Neutrophil (primary cell): ENCODE measurements at regions not wholly inside any gene's neighbourhood (a gene's known extent, or its start where the extent isn't known, plus 50 kb on each side); places are given as distances from the start of the nearest gene placed in this dataset.

Experiments
- H3K27ac ChIP-seq: fragments of 200-600 bp; sonication (generic); 2 replicates; pipeline ENCODE4 v1.5.1; 2016; ENCODE audit warnings: mild to moderate bottlenecking, moderate library complexity
- H3K27me3 ChIP-seq: fragments of 200-600 bp; sonication (generic); 2 replicates; pipeline ENCODE4 v1.6.0; 2016; ENCODE audit warnings: mild to moderate bottlenecking
- H3K36me3 ChIP-seq: fragments of 200-600 bp; sonication (generic); 2 replicates; pipeline ENCODE4 v1.5.1; 2017
- H3K4me1 ChIP-seq, 2 experiments: fragments of 200-600 bp in 1 of 2; sonication (generic) in 1 of 2; 1 replicate in 1 of 2; 2 replicates in 1 of 2; pipeline versions ENCODE4 v1.5.1 to v1.6.1; 2013 to 2016; ENCODE audit warnings: low read depth in 1 of 2, low read length in 1 of 2, mild to moderate bottlenecking in 1 of 2, moderate library complexity in 1 of 2; ENCODE audit not compliant: control insufficient read depth in 1 of 2, insufficient read depth in 1 of 2
- H3K4me3 ChIP-seq, 2 experiments: fragments of 200-600 bp in 1 of 2; sonication (generic) in 1 of 2; 1 replicate in 1 of 2; 2 replicates in 1 of 2; pipeline ENCODE4 v1.5.1; 2013 to 2016; ENCODE audit warnings: low read depth in 1 of 2, low read length in 1 of 2, mild to moderate bottlenecking in 1 of 2, moderate library complexity in 1 of 2
- H3K9me3 ChIP-seq: fragments of 200-600 bp; sonication (generic); 2 replicates; pipeline ENCODE4 v1.5.1; 2016
- TF ChIP-seq, protein P1 (sequence below): fragments of 200-600 bp; sonication (generic); IDR thresholded peaks from 2 replicates; pipeline ENCODE4 v1.5.1; 2016; ENCODE audit warnings: antibody characterized with exemption

DNA sequence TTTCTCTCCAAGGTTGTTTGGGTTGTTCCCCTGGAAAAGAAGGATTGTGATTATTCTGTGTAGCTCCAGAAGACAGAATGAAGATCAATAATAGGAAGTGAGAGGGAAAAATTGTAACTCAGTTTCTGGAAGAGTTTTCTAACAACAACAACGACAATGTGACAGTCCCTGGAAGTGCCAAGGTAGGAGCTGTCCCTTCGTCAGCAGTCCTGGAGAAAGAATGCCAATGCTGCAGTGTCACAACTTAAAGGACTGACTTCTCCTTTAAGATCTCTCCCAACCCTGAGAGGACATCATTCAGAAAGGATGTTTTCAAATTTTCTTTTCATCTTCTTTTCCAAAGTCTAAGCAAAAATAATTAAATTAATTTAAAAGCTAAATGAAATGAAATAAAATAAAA is 136.4 kb upstream of the GAP43 start:
- Histone ChIP-seq H3K9me3 (no peaks in the 10 kb centered on the region), H3K27ac (no peak overlapping the region), H3K36me3 (no peaks in the 10 kb centered on the region), H3K4me3 (no peak overlapping the region), H3K27me3 (no peaks in the 10 kb centered on the region), H3K4me1 (no peaks in the 10 kb centered on the region)
- TF ChIP-seq, protein P1, sequence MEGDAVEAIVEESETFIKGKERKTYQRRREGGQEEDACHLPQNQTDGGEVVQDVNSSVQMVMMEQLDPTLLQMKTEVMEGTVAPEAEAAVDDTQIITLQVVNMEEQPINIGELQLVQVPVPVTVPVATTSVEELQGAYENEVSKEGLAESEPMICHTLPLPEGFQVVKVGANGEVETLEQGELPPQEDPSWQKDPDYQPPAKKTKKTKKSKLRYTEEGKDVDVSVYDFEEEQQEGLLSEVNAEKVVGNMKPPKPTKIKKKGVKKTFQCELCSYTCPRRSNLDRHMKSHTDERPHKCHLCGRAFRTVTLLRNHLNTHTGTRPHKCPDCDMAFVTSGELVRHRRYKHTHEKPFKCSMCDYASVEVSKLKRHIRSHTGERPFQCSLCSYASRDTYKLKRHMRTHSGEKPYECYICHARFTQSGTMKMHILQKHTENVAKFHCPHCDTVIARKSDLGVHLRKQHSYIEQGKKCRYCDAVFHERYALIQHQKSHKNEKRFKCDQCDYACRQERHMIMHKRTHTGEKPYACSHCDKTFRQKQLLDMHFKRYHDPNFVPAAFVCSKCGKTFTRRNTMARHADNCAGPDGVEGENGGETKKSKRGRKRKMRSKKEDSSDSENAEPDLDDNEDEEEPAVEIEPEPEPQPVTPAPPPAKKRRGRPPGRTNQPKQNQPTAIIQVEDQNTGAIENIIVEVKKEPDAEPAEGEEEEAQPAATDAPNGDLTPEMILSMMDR: no peak

DNA sequence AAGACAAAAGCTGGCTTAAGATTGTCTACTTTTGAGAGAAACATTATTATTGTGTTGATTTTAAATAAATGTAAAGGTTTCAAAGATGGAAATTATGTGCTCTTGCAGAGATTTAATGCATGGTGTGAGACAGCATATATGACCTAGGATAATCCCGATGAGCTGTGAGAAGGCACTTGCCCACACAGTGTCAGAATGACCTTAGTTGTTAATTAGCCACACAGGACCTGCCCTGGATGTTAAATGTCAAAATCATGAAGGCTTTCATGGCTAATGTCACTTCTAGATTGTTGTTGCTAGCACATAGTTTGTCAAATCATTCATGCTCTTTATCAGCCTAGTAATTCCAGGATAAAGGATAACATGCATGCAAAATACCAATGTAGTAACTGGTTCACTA is 135.3 kb upstream of the GAP43 start:
- no peaks in the 10 kb centered on the region for H3K4me1 ChIP-seq
- H3K27me3 ChIP-seq: no peaks in the 10 kb centered on the region
- H3K27ac ChIP-seq: no peak overlapping the region
- TF ChIP-seq, protein P1: no peak
- no peak overlapping the region for H3K4me3 ChIP-seq
- H3K9me3 ChIP-seq: no peaks in the 10 kb centered on the region
- no peaks in the 10 kb centered on the region for H3K36me3 ChIP-seq

DNA sequence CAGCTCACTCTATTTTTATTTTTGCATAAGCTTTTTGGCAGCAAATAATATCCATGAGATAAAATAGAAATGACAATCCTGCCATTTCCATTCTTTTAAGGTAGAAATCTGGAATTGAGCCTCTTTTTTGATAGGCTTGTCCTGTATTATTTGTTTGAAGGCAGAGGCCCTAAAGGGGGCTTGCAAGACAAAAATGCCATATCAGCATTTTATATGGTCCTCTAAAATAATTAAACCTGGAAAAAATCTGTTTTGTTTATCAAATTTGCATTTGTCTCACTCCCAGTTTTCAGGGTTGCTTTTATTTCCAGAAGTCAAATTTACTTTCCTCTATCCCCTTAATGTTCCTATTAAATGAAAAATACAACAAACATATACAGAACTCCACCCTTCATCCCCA is 134.9 kb upstream of the GAP43 start:
- TF ChIP-seq, protein P1: no peak
- H3K4me3 ChIP-seq: no peak overlapping the region
- H3K36me3 ChIP-seq: no peaks in the 10 kb centered on the region
- H3K27me3 ChIP-seq: no peaks in the 10 kb centered on the region
- no peak overlapping the region for H3K27ac ChIP-seq
- no peaks in the 10 kb centered on the region for H3K9me3 ChIP-seq
- no peaks in the 10 kb centered on the region for H3K4me1 ChIP-seq

DNA sequence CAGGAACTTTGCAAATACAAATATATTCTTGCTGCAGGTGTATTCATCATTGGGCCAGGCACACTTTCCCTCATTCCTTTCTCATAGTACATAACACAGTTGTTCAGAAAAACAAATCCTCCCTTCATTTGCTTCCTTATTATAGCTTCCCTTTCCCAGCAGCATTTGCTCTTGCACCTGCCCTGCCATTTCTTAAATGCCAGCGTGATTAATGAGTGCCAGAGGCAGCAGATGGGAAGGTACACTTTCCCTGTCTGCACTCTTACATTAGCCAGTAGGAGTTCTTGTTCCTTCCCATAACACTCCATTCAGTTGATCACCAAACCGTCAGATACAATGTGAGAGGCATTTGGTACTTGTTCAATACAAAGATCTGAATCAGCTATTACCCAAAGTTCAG is 128.5 kb upstream of the GAP43 start:
- TF ChIP-seq, protein P1: no peak
- Histone ChIP-seq H3K9me3 (no peaks in the 10 kb centered on the region), H3K4me3 (no peak overlapping the region), H3K27ac (no peak overlapping the region), H3K27me3 (no peaks in the 10 kb centered on the region), H3K4me1 (no peaks in the 10 kb centered on the region), H3K36me3 (no peaks in the 10 kb centered on the region)

DNA sequence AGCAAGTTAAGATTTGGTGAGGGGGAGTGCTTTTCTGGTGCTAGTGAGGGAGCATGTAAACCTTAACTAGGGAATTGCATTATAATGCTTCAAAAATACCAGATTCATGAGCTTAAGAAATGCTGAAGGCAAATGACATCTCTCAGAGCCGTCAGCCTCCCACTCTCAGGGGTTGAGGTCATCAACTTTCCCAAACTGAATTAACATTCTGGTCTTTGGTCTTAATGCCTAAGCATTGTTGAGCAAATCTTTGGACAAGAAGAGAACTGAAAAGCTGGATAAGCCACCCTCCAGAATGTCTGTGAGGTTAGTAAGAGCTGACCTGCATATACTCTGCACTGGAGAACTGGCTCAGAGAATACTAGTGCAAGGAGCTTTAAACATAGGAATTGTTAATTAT is 124.9 kb upstream of the GAP43 start:
- TF ChIP-seq, protein P1: no peak
- no peaks in the 10 kb centered on the region for H3K36me3 ChIP-seq
- H3K4me3 ChIP-seq: no peak overlapping the region
- no peaks in the 10 kb centered on the region for H3K27me3 ChIP-seq
- H3K4me1 ChIP-seq: no peaks in the 10 kb centered on the region
- H3K9me3 ChIP-seq: no peaks in the 10 kb centered on the region
- H3K27ac ChIP-seq: no peak overlapping the region

DNA sequence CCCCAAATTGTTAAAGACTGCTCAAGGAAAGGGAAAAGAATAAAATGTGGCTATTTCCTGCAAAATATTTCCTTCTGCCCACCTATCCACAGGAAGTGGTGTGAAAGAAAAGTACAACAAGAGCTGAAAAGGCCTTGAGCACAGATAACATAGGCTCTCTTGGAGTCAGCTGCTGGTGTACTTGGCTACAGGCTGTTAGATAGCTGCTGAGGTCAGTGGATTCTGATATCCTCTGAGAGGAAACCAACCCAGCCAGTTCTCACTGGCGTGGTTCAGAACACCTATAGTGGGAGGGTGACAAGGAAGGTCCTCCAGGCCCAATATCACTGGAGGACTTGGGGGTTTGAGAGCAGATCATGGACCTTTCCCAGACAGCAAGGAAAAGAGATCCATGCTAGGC is 124.4 kb upstream of the GAP43 start:
- H3K9me3 ChIP-seq: no peaks in the 10 kb centered on the region

More for the DNA sequence above, 124.4 kb upstream of the GAP43 start:
- Histone ChIP-seq H3K27me3 (no peaks in the 10 kb centered on the region), H3K4me1 (no peaks in the 10 kb centered on the region), H3K4me3 (no peak overlapping the region), H3K36me3 (no peaks in the 10 kb centered on the region), H3K27ac (no peak overlapping the region)
- TF ChIP-seq, protein P1: no peak
